Sigmoid colon (tissue), 6 donors: ENCODE measurements at regions not wholly inside any gene's neighbourhood (a gene's known extent, or its start where the extent isn't known, plus 50 kb on each side); places are given as distances from the start of the nearest gene placed in this dataset.

Experiments used
- DNase-seq: peaks from one replicate; pipeline ENCODE4 v3.0.0-alpha.2; 2019
- H3K27ac ChIP-seq, 4 donors: fragments of 200-600 bp; sonication (generic); one replicate each; pipeline ENCODE4 v1.5.1; 2016 to 2019; ENCODE audit warnings: mild to moderate bottlenecking in 1 of 4
- H3K27me3 ChIP-seq, 3 donors: fragments of 200-600 bp; sonication (generic); one replicate each; pipeline ENCODE4 v1.5.1; 2019; ENCODE audit warnings: mild to moderate bottlenecking in 1 of 3
- H3K36me3 ChIP-seq, 4 donors: fragments of 200-600 bp; sonication (generic); one replicate each; pipeline ENCODE4 v1.5.1; 2016 to 2019
- H3K4me1 ChIP-seq, 4 donors: fragments of 200-600 bp; sonication (generic); one replicate each; pipeline ENCODE4 v1.5.1; 2017 to 2019
- H3K4me3 ChIP-seq, 4 donors: fragments of 200-600 bp; sonication (generic); one replicate each; pipeline ENCODE4 v1.5.1; 2017 to 2019; ENCODE audit warnings: mild to moderate bottlenecking in 2 of 4, moderate library complexity in 1 of 4
- H3K9me3 ChIP-seq, 4 donors: fragments of 200-600 bp in 3 of 4; sonication (generic) in 3 of 4; one replicate each; pipeline versions ENCODE4 v1.5.1 to v1.6.1; 2013 to 2019
- CTCF ChIP-seq, 4 experiments: fragments of 450-650 bp in 3 of 4; fragments of 200-600 bp in 1 of 4; IDR thresholded peaks; one replicate each; pipeline ENCODE4 v1.5.1; 2016 to 2019; ENCODE audit warnings: antibody characterized with exemption in 4 of 4, mild to moderate bottlenecking in 3 of 4, moderate library complexity in 2 of 4
- EP300 ChIP-seq, 4 donors: sonication (generic); formaldehyde crosslinking; IDR thresholded peaks; one replicate each; pipeline ENCODE4 v1.6.1; 2017; ENCODE audit warnings: antibody characterized with exemption in 4 of 4
- POLR2A ChIP-seq, 2 donors: fragments of 450-650 bp; IDR thresholded peaks; one replicate each; pipeline ENCODE4 v1.6.1; 2016; ENCODE audit warnings: antibody characterized with exemption in 2 of 2, mild to moderate bottlenecking in 2 of 2, moderate library complexity in 2 of 2
- POLR2AphosphoS5 ChIP-seq, 4 donors: sonication (generic); formaldehyde crosslinking; IDR thresholded peaks; one replicate each; pipeline ENCODE4 v1.6.1; 2017; ENCODE audit warnings: antibody characterized with exemption in 4 of 4
- WGBS, 2 donors: extraction: QIAGEN DNeasy Blood & Tissue Kit; methylation state at CpG; one replicate each; pipeline ENCODE4 v1.1.7; 2013; 5-methylcytosine and 5-hydroxymethylcytosine counted together
- intact Hi-C: fragments of 100-400 bp; cut with DNase I; formaldehyde crosslinking; loops from one replicate; pipeline ENCODE4 v1.15.1; 2023
- donor health status: healthy with polysubstance abuse.
- donor health status: healthy.

DNA sequence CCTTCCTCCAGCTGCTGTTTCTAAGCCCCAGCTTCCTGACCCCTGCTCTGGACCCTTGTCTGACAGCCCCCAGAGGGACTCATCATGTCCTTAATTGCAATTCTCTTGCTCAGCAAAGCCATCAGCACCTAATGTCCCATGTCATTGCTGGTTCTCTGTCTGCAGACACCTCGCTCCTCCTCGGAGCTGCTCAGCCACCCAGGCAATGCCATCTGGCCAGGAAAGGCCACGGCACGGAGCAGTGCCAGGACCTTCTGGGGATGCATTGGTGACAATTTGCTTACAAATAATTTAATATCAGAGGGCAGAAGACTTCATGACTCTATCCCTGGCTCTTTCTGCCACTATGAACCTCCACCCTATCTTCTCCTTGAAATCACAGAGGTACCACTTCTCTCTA, 107.0 kb upstream of the THY1 start:
- TF ChIP-seq POLR2AphosphoS5 (IDR thresholded peaks at IDR 0.05) (no peak), POLR2A (IDR thresholded peaks at IDR 0.05) (no peak), CTCF (IDR thresholded peaks at IDR 0.05) (no peak), EP300 (IDR thresholded peaks at IDR 0.05) (no peak)
- no peaks in the 10 kb centered on the region for H3K36me3 ChIP-seq
- no peaks in the 10 kb centered on the region for H3K27me3 ChIP-seq
- whole genome bisulfite sequencing, 2 donors = 54 to 69% methylated on average over 4 of the region's 4 CpGs
- no peaks in the 10 kb centered on the region for H3K9me3 ChIP-seq
- no peak overlapping the region for H3K27ac ChIP-seq
- intact Hi-C loops = no loop called here
- no peak for DNase-seq
- no peaks in the 10 kb centered on the region for H3K4me1 ChIP-seq
- H3K4me3 ChIP-seq = no peak overlapping the region

GRCh38 chr11:119529063-119529845, 106.3 kb upstream of the THY1 start:
- TF ChIP-seq POLR2A (IDR thresholded peaks at IDR 0.05) = no peak
- TF ChIP-seq CTCF (IDR thresholded peaks at IDR 0.05) = no peak
- no peak for TF ChIP-seq EP300 (IDR thresholded peaks at IDR 0.05)
- TF ChIP-seq POLR2AphosphoS5 (IDR thresholded peaks at IDR 0.05) = no peak

GRCh38 chr11:119525867-119526196, 102.9 kb upstream of the THY1 start:
- WGBS, 2 donors = 91 to 92% methylated on average over 5 of the region's 5 CpGs
- no peaks in the 10 kb centered on the region for H3K4me1 ChIP-seq
- no peak overlapping the region for H3K4me3 ChIP-seq
- no peaks in the 10 kb centered on the region for H3K36me3 ChIP-seq
- TF ChIP-seq POLR2AphosphoS5 (IDR thresholded peaks at IDR 0.05) (no peak), CTCF (IDR thresholded peaks at IDR 0.05) (no peak), POLR2A (IDR thresholded peaks at IDR 0.05) (no peak), EP300 (IDR thresholded peaks at IDR 0.05) (no peak)
- H3K27me3 ChIP-seq = no peaks in the 10 kb centered on the region
- DNase-seq = peak; percentile 33
- H3K9me3 ChIP-seq = no peaks in the 10 kb centered on the region
- H3K27ac ChIP-seq = no peak overlapping the region
- intact Hi-C loops = no loop called here

More at GRCh38 chr11:119529063-119529845, 106.3 kb upstream of the THY1 start:
- no peak overlapping the region for H3K27ac ChIP-seq
- no peaks in the 10 kb centered on the region for H3K27me3 ChIP-seq
- 74 to 84% methylated on average over 11 of the region's 11 CpGs for WGBS, 2 donors
- H3K9me3 ChIP-seq = no peaks in the 10 kb centered on the region
- intact Hi-C loops = no loop called here
- H3K36me3 ChIP-seq = no peaks in the 10 kb centered on the region
- H3K4me1 ChIP-seq = no peaks in the 10 kb centered on the region
- peak; percentile 55 for DNase-seq
- no peak overlapping the region for H3K4me3 ChIP-seq

DNA sequence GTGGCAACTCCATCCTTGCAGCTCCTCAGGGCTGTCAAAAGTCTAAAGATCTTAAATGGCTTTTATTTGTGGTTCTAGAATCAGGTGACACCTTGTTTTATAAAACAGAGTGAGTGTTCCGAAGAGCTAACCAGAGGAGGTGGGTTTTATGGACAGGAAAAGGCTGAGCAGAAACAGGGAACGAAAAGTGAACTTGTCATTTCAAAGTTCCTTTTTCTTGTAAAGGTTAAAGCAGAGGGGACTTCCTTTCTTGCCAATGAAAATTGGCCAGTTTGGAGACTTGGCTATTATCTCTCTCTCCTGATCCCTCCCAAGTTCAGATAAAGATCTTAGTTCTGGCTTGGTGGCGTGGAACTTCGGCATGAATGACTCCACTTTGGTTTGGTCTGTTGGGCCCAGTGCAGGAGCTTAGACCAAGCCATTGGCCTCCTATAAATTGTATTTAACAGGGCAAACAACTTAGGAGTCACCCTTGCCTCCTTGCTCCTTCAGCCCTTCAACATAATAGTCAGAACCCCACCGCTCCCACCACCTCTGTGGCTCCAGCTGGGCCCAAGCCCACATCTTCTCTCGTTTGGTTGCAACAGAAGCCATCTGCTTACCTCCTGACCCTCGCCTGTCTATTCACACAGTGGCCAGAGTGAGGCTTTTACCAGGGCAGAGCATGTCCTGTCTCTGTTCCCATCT, 102.4 kb upstream of the THY1 start:
- DNase-seq = no peak
- no peaks in the 10 kb centered on the region for H3K36me3 ChIP-seq
- intact Hi-C loops = no loop called here
- TF ChIP-seq POLR2AphosphoS5 (IDR thresholded peaks at IDR 0.05) (no peak), POLR2A (IDR thresholded peaks at IDR 0.05) (no peak), CTCF (IDR thresholded peaks at IDR 0.05) (no peak), EP300 (IDR thresholded peaks at IDR 0.05) (no peak)
- H3K4me3 ChIP-seq = no peak overlapping the region
- WGBS, 2 donors = 43 to 65% methylated on average over 7 of the region's 7 CpGs
- H3K27ac ChIP-seq = no peak overlapping the region
- H3K4me1 ChIP-seq = no peaks in the 10 kb centered on the region
- H3K9me3 ChIP-seq = no peaks in the 10 kb centered on the region
- H3K27me3 ChIP-seq = no peaks in the 10 kb centered on the region
